Left lung (tissue), 4 donors: ENCODE measurements at regions not wholly inside any gene's neighbourhood (a gene's known extent, or its start where the extent isn't known, plus 50 kb on each side); places are given as distances from the start of the nearest gene placed in this dataset.
"Not testable (repeated sequence)": the region's sequence is repeated elsewhere in the genome, so short reads cannot be mapped to it uniquely, and the experiment has no call there.

Experiments used
- ATAC-seq: fragments of 200-7000 bp; cut with Tn5 transposase; one replicate; pipeline ENCODE4 v1.9.1; 2020; ENCODE audit warnings: moderate library complexity
- DNase-seq, 4 donors: peaks; one replicate each; pipeline ENCODE4 v3.0.0-alpha.2; 2013 to 2020
- H3K27ac ChIP-seq, 2 donors: fragments of 200-600 bp; sonication (generic) in 1 of 2; one replicate each; pipeline versions ENCODE4 v1.5.0 to v1.8.0; 2020 to 2021
- H3K27me3 ChIP-seq, 2 donors: fragments of 200-600 bp; sonication (generic) in 1 of 2; one replicate each; pipeline versions ENCODE4 v1.5.0 to v1.8.0; 2020 to 2021
- H3K36me3 ChIP-seq, 2 donors: fragments of 200-600 bp; sonication (generic) in 1 of 2; one replicate each; pipeline versions ENCODE4 v1.5.0 to v1.8.0; 2020 to 2021
- H3K4me1 ChIP-seq, 2 donors: fragments of 200-600 bp; one replicate each; pipeline ENCODE4 v1.8.0; 2021
- H3K4me3 ChIP-seq, 2 donors: fragments of 200-600 bp; sonication (generic) in 1 of 2; one replicate each; pipeline versions ENCODE4 v1.5.0 to v1.8.0; 2020 to 2021; ENCODE audit warnings: mild to moderate bottlenecking in 1 of 2
- H3K9me3 ChIP-seq, 2 donors: fragments of 200-600 bp; sonication (generic) in 1 of 2; one replicate each; pipeline versions ENCODE4 v1.5.0 to v1.8.0; 2020 to 2021
- CTCF ChIP-seq, 2 donors: fragments of 200-600 bp; sonication (generic) in 1 of 2; IDR thresholded peaks; one replicate each; pipeline versions ENCODE4 v1.5.0 to v1.8.0; 2021; ENCODE audit warnings: antibody characterized with exemption in 2 of 2
- intact Hi-C, 2 donors: fragments of 100-400 bp; cut with DNase I; formaldehyde crosslinking; loops; one replicate each; pipeline versions ENCODE4 v1.11.2 to v1.14.2; 2022
- donor health status: DM: no; HTN: yes; CAD: no.
- donor health status: DM: no; HTN: no; CAD: no.

GRCh38 chr10:44574596-44575480 is 189.9 kb upstream of the CXCL12 start:
- H3K27me3 ChIP-seq, result no peaks in the 10 kb centered on the region
- intact Hi-C loops, result no loop called here
- ATAC-seq, result no peak

GRCh38 chr10:44575601-44576380 is 190.9 kb upstream of the CXCL12 start:
- intact Hi-C loops, result no loop called here
- H3K4me3 ChIP-seq, result no peak overlapping the region
- no peaks in the 10 kb centered on the region for H3K9me3 ChIP-seq
- no peak for ATAC-seq
- no peaks in the 10 kb centered on the region for H3K4me1 ChIP-seq
- no peaks in the 10 kb centered on the region for H3K27me3 ChIP-seq
- TF ChIP-seq CTCF (IDR thresholded peaks at IDR 0.05), result no peak
- no peak overlapping the region for H3K27ac ChIP-seq
- no peaks in the 10 kb centered on the region for H3K36me3 ChIP-seq
- no peak for DNase-seq

More at GRCh38 chr10:44574596-44575480, 189.9 kb upstream of the CXCL12 start:
- H3K9me3 ChIP-seq, result no peaks in the 10 kb centered on the region
- no peak for DNase-seq
- no peak overlapping the region for H3K4me3 ChIP-seq
- TF ChIP-seq CTCF (IDR thresholded peaks at IDR 0.05), result no peak
- no peaks in the 10 kb centered on the region for H3K36me3 ChIP-seq
- H3K27ac ChIP-seq, result no peak overlapping the region
- no peaks in the 10 kb centered on the region for H3K4me1 ChIP-seq

- H3K36me3 ChIP-seq, result no peaks in the 10 kb centered on the region
- intact Hi-C loops, result no loop called here
- no peak for TF ChIP-seq CTCF (IDR thresholded peaks at IDR 0.05)
- H3K27me3 ChIP-seq, result no peaks in the 10 kb centered on the region
- ATAC-seq (peak; percentile 66), DNase-seq (no peak)
- no peak overlapping the region for H3K4me3 ChIP-seq
- H3K4me1 ChIP-seq, result no peaks in the 10 kb centered on the region
- H3K9me3 ChIP-seq, result no peaks in the 10 kb centered on the region
- peak overlapping the region in 1 of 2 donors; percentile 45 for H3K27ac ChIP-seq
Measured at GRCh38 chr10:44576702-44577191, 191.8 kb upstream of the CXCL12 start.

GRCh38 chr10:44577533-44577932 is 192.6 kb upstream of the CXCL12 start:
- no peak overlapping the region for H3K4me3 ChIP-seq
- TF ChIP-seq CTCF (IDR thresholded peaks at IDR 0.05), result no peak
- intact Hi-C loops, result no loop called here
- H3K4me1 ChIP-seq, result no peaks in the 10 kb centered on the region
- DNase-seq (no peak), ATAC-seq (no peak)
- H3K27me3 ChIP-seq, result no peaks in the 10 kb centered on the region
- H3K27ac ChIP-seq, result peak overlapping the region in 1 of 2 donors; percentile 45
- H3K9me3 ChIP-seq, result no peaks in the 10 kb centered on the region
- H3K36me3 ChIP-seq, result no peaks in the 10 kb centered on the region

- H3K27ac ChIP-seq, result peak overlapping the region in 1 of 2 donors; percentile 13
- TF ChIP-seq CTCF (IDR thresholded peaks at IDR 0.05), result no peak
- DNase-seq (no peak), ATAC-seq (no peak)
- H3K4me1 ChIP-seq, result no peaks in the 10 kb centered on the region
- no peaks in the 10 kb centered on the region for H3K9me3 ChIP-seq
- intact Hi-C loops, result no loop called here
- no peak overlapping the region for H3K4me3 ChIP-seq
- H3K36me3 ChIP-seq, result no peaks in the 10 kb centered on the region
- no peaks in the 10 kb centered on the region for H3K27me3 ChIP-seq
Measured at GRCh38 chr10:44578271-44578670, 193.4 kb upstream of the CXCL12 start.

- DNase-seq, H3K36me3 ChIP-seq, H3K9me3 ChIP-seq, H3K4me1 ChIP-seq, intact Hi-C loops, ATAC-seq, H3K4me3 ChIP-seq, H3K27ac ChIP-seq, H3K27me3 ChIP-seq: not testable (repeated sequence)
Measured at GRCh38 chr10:44578963-44579362, 194.1 kb upstream of the CXCL12 start.
